HG03095 (cell line): ENCODE measurements at regions not wholly inside any gene's neighbourhood (a gene's known extent, or its start where the extent isn't known, plus 50 kb on each side); places are given as distances from the start of the nearest gene placed in this dataset.

Experiments
- ATAC-seq: cut with Tn5 transposase; IDR thresholded peaks from one replicate; pipeline ENCODE4 v1.9.1; 2021; ENCODE audit warnings: moderate library complexity; ENCODE audit not compliant: unreplicated experiment

GRCh38 chr6:93972791-93973190 lies 553.4 kb upstream of the EPHA7 start:
- no peak for ATAC-seq

DNA sequence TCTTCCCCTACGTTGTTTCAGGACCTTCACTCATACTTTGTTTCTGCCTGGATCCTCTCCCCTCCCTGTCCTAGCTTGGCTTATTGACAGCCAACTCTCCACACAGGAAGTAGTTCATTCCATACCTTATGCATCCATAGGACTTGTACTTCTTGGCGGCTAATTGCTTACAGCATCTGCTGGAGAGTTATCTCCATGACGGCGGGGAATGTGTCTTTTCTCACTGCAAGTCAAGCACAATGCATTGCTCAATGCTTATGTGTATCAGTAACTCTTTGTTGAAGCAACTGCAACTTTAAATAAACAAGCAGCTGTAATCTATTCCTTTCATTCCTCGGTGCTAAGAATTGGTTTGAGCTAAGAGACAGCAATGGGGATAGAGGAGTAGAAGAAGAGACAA lies 551.3 kb upstream of the EPHA7 start:
- ATAC-seq: no peak

DNA sequence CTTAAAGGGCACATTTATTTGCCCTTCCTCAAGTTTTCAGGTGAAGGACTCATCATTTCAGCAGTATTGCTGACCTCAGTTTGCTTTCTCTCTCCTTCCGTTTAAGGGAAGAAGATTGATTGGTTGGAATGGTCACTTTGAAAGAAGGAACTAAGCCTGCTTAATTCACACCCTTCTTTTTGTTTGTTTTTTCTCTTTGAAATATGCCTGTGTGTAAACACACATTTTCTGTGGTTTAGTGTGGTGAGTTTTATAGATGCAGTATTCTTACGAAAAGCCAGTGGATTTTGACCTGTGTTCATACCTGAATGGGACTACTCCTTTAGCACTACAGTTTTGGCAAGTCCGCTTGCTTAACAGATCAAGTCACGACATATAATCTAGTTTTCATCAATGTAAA lies 548.8 kb upstream of the EPHA7 start:
- ATAC-seq: no peak

GRCh38 chr6:93964926-93965325 lies 545.6 kb upstream of the EPHA7 start:
- ATAC-seq: no peak

- ATAC-seq: no peak
These were observed 545.0 kb upstream of the EPHA7 start for GRCh38 chr6:93964321-93964720.

DNA sequence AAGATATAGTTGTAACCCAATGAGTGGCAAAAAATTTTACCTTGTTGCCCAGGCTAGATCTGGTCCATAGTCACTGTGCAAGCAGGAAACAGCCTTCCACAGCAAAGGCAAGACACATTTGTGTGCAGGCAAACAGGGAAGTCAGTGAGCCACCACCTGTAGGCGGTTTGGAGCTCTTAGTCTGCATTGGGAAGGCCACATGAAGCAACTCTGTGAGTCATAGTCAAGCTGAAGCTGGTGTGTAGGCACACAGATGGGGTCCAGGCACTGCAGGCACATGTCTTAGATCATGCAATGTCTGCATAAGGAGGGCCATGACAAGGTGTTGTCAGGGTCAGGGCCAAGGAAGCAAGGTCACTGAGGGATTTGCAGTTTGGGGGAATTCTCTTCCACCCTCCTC lies 543.2 kb upstream of the EPHA7 start:
- ATAC-seq: no peak

DNA sequence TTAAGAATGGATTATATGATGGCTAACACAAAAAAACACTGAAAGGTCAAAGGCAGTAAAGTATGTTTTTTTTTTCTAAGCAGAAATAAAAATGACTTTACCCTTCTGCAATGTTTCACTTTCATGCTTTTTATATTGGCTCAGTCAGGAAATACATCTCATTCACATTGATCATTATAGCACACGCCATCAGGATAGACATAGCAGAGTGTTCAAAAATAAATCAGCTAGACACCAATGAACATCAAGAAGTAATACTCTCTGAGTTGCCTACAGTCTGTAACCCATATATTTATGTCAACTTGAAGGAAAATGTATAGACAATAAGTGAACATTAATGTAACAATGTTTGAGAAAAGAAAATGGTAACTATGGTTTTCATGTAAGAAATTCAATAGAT lies 535.2 kb upstream of the EPHA7 start:
- ATAC-seq: no peak

DNA sequence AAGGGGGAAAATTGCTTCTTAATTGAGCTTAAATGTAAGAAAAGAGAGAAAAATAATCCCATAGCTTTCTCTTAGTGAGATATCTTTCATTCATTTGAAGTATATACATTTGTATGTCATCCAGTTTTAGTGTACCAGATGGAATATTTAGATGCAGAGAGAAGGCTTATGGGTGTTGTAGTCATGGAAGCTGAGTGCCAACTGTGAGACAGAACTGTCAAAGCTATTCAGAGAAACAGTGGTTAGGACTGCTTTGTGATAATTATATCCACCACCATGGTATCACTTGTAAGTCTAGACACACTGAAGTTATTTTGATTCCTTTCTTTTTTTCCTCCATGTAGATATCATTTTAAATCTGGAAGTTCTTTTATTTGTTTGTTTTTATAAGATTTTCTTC lies 524.3 kb upstream of the EPHA7 start:
- ATAC-seq: no peak

GRCh38 chr6:93940381-93940780 lies 521.0 kb upstream of the EPHA7 start:
- ATAC-seq: no peak

DNA sequence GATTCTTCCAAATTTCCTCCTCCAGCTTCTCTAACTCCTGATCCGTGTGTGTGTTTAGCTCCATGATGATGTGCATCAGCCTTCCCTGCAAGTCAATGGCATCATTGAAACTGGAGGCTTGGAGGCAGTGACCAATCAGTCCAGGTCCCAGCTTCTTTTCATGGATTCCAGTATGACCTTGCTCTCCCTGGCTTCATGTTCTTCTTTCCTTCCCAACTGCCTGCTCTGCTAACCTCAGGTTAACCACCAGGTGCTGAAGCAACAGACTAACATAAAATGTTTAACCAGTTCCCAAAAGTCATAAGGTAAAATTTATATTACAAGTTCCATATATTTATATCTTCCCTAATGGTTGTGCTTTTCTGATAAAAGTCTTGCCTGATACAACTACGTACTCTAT lies 512.8 kb upstream of the EPHA7 start:
- no peak for ATAC-seq

- ATAC-seq: no peak
These were observed 508.4 kb upstream of the EPHA7 start for GRCh38 chr6:93927731-93928130.

DNA sequence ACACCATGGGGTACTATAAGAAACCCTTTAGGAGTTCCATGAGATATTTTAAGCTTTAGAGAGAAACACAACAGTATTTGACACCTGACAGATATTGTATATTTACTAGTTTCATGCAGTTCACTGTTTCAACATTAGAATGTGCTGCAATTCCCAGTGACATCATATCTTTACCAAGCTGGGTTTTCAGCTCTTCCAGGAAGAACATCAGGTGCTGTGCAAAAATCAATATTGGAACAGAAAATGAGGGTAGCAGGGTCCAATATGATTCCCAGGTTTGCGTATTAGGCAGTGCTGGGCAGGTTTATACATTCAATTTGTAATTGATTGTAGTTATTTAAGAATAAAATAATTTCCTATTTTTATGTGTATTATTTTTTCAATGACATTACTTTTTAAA lies 500.0 kb upstream of the EPHA7 start:
- ATAC-seq: no peak

GRCh38 chr6:93918258-93918657 lies 498.9 kb upstream of the EPHA7 start:
- ATAC-seq: no peak

DNA sequence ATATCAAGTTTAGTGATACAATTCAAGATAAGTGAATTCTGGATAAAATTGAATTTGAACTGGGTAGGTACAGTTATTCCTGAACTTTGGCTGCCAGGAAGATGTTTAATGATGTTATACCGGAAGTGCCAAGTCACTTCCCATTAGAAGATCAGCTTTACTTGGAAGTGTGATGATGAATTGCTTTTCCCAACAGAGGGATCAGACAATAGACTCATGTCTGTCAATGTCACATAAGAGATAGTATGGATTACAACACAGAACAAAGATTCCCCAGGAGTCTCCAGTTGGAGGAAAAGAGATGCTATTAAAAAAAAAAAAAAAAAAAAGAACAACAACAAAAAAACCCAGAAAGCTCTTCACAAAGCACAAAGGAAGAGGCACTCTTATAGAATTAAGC lies 497.9 kb upstream of the EPHA7 start:
- no peak for ATAC-seq

DNA sequence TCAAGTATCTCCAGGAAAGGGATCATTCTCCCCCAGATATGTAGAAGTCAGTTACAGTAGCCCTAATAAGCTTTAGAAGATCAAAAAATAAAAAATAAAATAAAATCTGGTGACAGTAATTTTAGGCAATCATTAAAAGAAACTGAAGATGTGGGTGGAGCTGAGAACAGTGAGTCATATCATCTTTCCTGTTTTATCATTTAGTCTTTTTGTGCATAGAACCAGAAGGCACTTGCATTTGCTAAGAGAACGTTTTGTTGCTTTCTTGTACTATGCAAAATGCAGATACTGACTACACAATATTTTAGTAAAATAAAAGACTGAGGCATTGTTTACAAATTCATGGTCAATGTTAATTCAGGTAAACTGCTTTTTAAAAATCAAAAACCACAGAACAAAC lies 497.4 kb upstream of the EPHA7 start:
- ATAC-seq: no peak

GRCh38 chr6:93915961-93916360 lies 496.6 kb upstream of the EPHA7 start:
- ATAC-seq: no peak

GRCh38 chr6:93902517-93902916 lies 483.2 kb upstream of the EPHA7 start:
- no peak for ATAC-seq

DNA sequence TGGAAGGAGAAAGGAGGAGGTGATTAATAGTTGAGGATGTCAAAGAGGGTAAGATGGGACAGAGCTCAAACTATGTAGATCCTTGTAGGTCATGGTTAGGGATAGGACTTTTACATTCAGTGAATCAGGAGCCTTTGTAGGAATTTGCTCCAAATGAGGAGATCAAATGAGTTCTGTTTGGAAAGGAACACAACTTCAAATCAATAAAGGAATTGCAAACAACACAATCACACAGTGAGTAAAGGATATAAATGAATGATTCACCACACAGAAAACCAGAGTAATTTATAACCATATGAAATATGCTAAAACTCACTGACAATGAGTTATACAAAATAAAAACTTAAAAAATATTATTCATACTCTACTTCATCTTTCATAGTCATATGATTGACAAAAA lies 480.8 kb upstream of the EPHA7 start:
- ATAC-seq: no peak

DNA sequence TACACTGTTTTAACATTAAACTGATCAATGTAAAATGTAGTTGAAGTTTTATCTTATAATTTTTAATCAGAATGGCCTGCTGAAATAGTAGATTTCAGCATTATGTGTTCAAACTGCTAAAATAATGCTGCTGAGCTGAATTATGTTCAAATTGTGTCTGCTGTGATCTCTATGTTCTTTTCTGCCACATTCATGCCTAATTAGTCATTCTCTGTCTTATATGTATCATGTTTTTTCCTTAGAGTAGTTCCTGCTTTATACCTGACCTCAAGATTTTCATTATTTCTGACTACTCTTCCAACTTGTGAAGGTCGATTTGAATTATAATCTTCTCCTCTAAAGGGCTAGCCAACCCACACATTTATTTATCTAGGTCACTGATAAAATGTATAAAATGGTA lies 476.7 kb upstream of the EPHA7 start:
- ATAC-seq: no peak

DNA sequence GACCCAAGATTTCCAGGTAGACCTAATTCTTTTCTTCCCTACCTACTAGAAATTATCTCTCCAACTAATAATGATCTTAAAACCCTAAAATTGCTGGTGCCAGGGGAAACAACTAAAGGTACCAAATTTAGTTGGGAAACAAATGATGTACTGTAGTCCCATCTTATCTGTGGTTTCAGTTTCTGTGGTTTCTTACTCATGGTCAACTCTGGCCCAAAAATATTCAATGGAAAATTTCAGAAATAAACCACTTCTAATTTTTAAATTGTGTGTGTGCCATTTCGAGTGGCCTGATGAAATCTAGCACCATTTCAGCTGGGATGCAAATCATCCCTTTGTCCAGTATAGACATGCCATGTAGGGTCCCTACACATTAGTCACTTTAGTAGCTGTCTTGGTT lies 475.2 kb upstream of the EPHA7 start:
- no peak for ATAC-seq

GRCh38 chr6:93889713-93890112 lies 470.4 kb upstream of the EPHA7 start:
- ATAC-seq: no peak

DNA sequence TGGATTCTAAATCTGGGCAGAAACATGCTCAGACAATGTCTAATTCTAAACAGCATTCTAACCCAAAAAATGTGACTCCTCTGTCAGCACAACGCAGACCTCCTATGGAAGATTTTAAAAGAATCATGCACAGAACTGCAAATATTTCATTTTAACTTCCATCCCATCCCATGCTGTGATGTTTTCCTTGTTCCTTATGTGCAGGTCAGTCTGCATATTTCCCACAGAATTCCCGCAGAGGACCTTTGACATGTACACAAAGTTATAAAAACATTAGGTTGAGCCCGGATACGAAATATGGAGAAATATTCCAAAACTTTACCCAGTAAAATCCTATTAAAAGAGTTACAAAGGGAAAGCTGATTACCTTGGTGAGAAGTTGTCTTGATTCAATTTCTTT lies 467.1 kb upstream of the EPHA7 start:
- no peak for ATAC-seq

DNA sequence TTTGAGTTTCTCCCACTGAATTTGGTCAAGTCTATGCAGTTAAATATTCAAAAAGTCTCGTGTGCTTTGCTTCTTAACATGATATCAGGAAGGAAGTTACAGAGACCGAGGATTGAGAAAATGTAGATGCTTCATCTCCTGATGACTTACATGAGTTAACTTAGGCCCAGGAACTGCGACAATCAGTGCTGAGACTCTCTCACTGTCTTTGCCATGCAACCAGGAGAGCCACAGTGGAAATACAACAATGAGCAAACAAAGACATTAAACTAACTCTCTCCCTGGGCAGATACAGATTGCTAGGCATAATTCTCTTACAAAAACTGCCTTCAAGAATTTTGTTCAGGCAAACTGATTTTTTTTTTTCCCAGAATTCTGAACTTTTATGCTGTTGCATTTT lies 440.6 kb upstream of the EPHA7 start:
- no peak for ATAC-seq

- ATAC-seq: no peak
These were observed 438.9 kb upstream of the EPHA7 start for GRCh38 chr6:93858213-93858612.
